K562 (cell line): ENCODE measurements at regions not wholly inside any gene's neighbourhood (a gene's known extent, or its start where the extent isn't known, plus 50 kb on each side); places are given as distances from the start of the nearest gene placed in this dataset.

Source experiments
- STAG1 ChIP-seq: sonication (generic); formaldehyde crosslinking; IDR thresholded peaks from 2 replicates; pipeline ENCODE4 v1.5.0; 2020; ENCODE audit warnings: missing genetic modification reagents, borderline replicate concordance
- TCF7L2 ChIP-seq: fragments of 150-350 bp; IDR thresholded peaks from 2 replicates; pipeline ENCODE4 v1.6.1; 2016; ENCODE audit warnings: low read depth, mild to moderate bottlenecking, low read length, moderate library complexity
- ZBTB34 ChIP-seq: fragments of 250-450 bp; sonication (Bioruptor Pico); IDR thresholded peaks from 2 replicates; pipeline ENCODE4 v1.8.0; 2021; ENCODE audit warnings: mild to moderate bottlenecking, moderate library complexity
- ZNF780A ChIP-seq: fragments of 250-450 bp; sonication (Bioruptor Pico); IDR thresholded peaks from 2 replicates; pipeline ENCODE4 v1.5.0; 2021; ENCODE audit warnings: mild to moderate bottlenecking

GRCh38 chr10:89142590-89142989 lies 64.5 kb downstream of the CH25H start:
- no peak for TF ChIP-seq STAG1 (CRISPR knock-in tag)
- TF ChIP-seq ZNF780A (CRISPR knock-in tag): no peak
- no peak for TF ChIP-seq ZBTB34 (CRISPR knock-in tag)
- TF ChIP-seq TCF7L2: no peak
